NCI-H1930 (cell line): ENCODE measurements at regions not wholly inside any gene's neighbourhood (a gene's known extent, or its start where the extent isn't known, plus 50 kb on each side); places are given as distances from the start of the nearest gene placed in this dataset.

Experiments used
- DNase-seq, 2 experiments: peaks; one replicate each; lab custom pipeline; 2025; lab: John Stamatoyannopoulos, UW

DNA sequence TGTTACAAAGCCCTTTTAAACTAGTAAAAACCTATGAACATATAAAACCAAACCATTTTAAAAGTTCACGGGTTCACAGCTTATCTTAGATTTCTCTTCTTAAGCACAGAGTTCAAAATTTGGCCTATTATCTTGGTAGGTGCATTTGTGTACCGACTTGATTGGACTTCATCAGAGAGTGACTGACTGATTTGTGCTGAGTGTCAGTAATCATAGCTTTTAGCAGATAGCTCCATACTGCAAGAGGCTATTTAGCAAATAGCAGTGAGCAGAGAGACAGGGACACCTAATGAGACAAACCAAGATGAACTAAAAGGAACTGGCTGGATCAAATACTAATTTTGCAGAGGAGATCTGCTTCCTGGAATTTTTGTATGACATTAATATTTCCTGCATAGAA lies 274.5 kb downstream of the PRR16 start:
- no peak for DNase-seq

DNA sequence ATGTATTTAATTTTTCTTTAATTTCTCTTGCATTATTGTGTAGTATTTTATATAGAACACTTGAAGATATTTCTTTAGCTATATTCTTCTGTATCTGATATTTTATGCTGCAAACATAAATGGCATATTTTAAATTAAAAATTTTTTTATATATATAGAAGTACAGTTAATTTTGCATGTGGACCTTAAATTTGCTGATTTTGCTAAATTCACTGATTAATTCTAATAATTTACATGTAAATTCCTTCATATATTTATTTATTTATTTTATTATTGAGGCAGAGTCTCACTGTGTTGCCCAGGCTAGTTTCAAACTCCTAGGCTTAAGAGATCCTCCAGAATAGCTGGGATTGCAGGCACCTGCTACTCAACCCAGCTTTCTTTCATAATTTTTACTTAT lies 276.9 kb downstream of the PRR16 start:
- no peak for DNase-seq

DNA sequence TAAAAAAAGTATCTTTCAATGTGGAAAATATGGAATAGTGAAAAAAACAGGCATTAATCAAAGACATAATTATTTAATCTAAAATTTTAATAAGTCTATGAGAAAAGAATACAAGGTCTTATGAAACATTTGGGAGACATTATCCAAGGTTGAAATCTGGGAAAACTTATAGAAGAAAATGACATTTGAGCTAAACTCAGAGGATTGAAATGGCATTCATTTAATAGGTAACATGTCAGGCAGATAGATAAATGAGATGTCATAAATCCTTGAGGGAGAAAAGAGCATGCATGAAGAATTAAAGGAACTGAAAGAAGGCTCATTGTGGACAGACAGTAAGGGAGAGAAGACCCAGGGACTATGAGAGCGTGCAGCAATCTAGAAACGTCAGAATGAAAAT lies 284.4 kb downstream of the PRR16 start:
- no peak for DNase-seq

DNA sequence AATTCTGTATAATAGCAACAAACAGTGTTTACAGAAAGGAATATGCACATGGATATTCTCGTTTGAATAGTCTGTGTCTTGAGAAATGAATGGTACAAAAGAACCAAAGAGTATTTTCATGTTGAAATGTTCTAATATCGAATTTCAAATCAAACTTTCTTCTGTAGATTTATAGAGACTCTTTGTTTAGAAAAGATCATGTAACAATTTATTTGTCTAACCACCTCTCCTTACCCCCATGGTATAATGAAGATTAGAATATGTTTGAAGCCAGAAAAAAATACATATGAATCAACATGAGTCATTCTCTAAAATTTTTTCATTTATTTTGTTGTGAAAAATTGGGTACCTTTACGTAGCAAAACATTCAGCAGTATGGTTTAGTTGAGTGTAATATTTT lies 285.6 kb downstream of the PRR16 start:
- DNase-seq = no peak

DNA sequence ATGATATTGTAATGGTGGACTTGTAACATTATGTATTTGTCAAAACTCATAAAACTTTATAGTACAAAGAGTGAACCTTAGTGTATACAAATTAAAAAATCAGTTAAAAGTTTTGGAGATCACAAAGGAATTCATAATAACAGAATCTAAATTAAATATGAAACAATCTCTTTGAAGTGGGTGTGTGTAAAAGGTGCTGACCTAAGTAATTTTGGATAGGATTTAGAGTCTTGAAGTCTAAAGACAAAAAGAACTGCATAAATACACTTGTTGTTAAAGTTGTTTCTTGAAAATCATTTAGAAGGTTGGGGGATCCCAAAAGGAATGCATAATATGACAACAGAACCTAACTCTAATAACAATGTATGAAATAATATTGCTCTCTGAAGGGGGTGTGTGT lies 295.5 kb downstream of the PRR16 start:
- no peak for DNase-seq

DNA sequence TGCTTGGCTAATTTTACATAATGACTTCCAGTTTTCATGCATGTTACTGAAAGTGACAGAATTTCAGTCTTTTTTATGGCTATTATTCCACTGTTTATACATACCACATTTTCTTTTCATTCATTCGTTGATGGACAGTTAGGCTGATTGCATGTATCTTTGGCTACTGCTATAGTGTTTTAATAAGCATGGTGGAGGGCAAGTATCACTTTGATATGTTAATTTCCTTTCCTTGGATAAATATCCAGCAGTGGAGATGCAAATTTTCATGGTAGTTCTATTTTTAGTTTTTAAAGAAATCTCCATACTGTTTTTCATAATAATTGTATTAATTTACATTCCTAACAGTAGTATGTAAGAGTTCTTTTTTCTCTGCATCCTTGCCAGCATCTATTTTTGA lies 297.9 kb downstream of the PRR16 start:
- no peak for DNase-seq

DNA sequence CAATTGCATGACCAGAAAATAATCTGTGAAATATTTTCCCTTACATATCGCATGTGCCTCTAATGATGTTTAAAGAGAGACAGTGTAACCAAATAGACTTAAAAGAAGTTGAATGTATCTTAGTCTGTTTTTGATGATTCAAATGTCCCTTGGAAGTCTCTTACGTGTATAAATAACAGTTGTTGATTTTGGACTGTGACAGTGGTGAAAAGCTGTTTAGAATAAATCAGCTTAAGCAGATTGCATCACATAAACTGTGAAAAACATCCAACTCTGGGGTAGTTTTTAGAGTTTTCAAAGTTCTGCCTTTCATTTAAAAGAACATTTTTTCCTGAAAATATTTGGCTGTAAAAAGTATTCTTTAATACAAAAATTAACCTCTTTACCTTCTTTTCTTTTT lies 301.1 kb downstream of the PRR16 start:
- no peak for DNase-seq

DNA sequence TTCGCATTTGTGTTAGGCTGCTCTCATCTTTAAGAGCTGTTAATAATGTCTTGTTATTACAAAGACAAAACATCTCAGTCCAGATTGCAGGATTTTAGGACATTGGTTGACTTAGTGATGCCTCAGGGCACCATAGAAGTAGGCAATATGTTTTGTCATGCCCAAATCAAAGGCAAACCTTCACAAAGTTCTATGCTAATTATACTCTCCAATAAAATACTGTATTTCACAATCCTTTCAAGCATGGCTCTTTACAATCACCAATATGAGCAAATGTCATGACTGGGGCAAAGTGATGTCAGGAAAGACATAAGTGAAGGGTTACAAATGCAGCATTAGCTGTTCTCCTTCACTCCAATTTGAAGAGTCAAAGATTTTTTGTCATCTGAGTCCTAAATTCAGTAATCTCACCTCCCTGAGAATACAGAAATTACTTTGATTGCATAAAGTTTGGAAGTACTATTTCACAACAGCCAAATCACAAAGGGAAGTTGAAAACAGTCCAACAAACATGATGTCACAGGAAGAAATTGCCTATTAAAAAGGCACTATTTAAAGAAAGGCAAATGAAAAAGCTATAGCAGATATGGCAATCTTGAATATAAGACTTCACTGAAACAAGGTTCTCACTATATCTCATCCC lies 303.2 kb downstream of the PRR16 start:
- DNase-seq = no peak

DNA sequence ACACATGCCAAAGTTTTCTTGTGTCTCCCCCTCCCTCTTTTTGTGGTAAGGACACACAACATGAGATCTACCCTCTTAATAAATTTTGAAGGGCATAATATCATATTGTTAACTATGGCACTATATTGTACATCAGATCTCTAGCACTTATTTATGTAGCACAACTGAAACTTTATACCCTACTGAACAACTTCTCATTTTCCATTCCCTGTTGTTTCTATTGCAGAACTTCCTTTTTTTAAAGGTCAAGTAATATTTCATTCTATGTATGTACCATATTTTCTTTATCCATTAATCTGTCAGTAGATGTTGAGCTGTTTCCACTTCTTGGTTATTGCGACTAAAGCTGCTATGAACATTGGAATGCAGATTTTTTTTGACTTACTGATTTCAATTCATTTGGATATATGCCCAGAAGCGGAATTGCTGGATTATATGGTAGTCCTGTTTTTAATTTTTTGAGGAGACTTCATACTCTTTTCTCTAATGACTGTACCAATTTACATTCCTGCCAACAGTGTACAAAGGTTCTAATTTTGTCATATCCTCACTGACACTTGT lies 305.3 kb downstream of the PRR16 start:
- no peak for DNase-seq

DNA sequence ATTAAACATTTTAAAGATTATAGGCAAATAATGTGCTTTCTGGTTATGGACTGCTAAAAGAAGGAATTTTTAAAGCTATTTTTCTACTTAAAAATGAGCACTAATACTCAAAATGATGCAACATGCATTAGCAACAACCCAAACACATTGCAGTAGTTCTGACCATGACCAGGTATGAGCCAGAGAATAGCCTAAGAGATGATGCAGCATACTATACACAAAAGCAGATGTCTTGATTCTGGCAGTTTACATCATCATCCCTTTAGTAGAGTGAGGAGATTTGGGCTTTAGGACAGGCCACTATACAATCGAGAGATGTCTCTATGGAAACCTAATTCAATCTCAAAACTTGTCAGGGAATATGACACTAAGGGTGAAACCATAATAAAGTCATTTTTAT lies 307.1 kb downstream of the PRR16 start:
- DNase-seq = no peak

DNA sequence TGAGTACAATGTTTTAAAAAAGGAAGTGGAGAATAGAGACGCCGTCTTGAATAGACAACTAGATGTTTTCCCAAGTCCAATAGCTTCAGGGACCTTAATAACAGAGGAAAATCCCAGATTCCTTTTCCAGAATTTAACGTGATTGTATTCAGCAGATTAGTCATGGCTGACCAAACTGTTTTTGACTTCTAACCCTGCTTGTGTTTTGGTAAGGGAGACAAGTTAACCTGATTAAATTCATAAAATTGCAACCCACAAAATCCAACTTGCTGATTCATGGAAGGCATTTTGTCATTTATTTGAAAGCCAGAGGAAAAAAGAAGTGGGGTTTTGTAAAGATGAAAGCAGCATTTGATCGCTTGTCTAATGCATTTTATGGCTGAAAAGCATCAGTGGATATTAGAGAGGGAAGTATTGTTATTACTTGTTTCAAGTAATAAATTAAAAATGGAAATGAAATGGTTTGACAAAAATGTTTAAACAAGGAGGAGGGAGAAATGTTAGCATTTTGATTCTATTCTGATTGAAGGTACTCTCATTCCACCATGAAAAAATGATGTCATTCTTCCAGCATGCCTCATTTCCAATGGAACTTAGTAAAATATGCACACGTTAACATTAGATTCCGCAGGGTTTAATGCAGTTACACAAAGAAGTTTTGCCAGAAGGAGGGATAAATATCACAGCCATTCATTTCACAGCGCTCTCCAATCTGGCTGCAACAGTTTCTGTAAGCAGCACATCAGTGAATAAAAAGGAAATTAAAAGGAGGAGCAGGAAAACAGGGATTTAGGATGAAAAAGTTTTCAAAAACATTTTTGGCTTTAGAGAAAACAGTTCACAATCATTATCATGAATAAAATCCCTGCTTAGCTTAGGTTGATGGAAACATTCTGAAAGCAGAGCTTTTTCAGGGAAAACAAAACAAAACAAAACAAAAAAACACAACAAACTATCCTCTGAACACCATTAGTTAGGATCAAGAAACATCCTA lies 314.7 kb downstream of the PRR16 start:
- no peak for DNase-seq

DNA sequence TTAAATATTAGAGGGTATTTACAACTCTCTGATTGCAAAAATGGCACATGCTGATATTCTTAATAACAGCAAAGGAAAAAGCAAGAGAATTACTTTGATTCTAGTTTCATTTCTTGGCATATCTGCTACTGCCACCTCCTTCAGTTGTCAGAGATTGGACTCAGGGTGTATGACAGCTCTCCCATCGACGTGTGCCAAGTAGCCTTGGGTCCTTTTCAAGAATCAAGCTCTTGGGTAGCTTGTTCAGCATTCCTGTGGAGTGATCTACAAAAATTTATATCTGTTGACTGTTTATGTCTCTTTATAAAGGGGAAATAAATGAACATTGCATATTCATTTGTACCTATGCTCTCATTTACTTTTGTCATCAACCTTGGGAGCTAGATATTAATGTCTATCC lies 315.6 kb downstream of the PRR16 start:
- no peak for DNase-seq

DNA sequence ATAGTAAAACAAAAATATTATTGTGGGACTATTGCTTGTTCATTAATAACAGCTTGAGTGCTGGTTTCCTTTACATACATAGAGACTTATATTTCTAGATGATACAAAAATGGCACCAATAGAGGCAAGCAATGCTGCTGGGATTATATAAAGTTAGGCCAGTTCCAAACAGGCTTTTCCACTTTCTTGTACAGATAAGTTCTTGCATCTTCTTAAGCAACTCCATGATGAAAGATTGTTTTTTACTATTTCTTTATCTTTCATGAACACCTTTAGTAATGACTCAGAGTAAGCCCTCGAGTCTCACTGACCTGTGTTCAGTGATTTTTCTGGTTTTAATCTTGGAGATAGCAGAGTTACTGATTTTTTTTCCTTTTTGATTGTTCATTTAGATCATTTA lies 324.4 kb downstream of the PRR16 start:
- DNase-seq = no peak

DNA sequence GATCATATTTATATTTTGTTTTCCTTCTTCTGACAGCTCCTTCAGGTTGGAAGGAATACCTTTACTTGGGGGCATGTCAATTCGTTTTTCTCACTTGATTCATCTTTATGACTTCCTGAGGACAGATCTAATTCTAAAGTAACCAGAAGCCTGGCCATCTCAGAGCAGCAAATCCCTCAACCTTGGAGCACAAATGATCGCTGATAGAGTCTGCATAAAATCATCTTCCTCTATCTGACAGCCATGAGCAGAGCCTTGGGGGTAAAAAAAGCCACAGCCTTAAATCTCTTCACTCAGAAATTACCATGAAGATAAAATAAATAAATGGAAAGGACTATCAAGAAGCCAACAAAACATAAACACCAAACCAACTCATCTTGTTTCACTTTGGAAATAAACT lies 325.8 kb downstream of the PRR16 start:
- no peak for DNase-seq

DNA sequence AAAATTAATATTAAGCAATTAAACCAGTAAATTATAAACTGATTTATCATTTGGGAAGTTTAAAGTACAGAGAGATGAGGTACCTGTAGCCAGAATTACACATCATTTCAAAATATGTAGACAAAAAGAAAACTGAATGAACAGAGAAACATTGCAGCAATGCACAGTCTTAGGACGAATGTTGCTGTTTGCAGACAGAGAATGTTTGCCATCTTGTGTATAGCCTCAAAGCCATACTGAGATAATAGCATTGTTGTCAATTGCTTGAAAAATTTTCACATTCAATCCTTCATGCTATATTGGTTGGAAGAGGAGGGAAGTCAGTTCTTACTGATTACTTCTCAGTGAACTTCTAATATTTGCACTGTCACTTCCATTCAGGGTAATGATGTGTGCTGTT lies 326.2 kb downstream of the PRR16 start:
- DNase-seq = no peak

DNA sequence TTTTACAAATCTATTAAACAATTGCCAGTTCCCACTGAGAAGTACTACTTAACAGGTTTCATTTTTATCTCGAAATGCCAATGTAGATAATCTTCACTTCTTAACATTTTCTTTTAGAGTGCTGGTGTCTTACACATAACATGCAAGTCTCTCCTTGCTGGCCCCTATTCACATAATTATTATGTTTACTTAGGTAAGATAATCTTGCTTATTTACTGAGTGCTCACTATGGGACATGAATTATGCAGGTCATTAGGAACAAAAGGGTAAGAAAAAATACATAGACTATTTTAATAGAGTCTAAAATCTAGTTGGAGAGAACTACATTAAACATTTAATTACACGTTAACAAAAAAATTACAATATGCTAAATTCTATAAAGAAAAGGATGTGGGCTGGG lies 328.4 kb downstream of the PRR16 start:
- no peak for DNase-seq

DNA sequence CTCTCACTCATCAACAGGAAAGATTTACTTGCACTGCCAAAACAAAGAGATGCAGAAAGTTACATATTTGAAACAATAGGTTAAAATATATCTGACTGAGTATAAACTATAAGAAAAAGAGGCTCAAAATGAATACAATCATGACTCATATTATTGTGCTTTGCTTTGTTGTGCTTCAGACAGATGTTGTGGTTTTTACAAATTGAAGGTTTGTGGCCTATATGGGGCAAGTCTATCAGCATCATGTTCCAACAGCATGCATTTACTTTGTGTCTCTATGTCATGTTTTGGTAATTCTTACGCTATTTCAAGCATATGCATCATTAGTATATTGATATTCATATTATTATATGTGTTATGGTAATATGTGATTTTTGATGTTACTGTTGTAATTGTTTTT lies 330.0 kb downstream of the PRR16 start:
- no peak for DNase-seq

DNA sequence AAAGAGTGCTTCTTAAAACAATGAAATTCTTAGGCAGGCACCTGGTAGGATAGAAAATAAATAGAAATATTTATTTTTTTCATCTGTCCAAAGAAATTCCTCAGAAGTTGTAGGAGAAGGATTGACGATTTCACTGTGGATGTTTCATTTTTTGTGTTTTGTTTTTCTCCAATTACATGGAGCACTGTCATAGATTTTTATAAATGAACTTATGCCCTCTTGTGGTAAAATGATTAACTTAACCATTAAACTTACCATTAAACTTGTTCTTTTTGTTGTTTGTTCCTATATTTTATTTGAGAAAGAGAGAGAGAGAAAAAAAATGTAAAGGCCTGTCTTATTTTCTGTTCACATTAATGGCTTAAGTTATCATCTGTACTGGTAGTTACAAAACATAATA lies 339.2 kb downstream of the PRR16 start:
- no peak for DNase-seq

DNA sequence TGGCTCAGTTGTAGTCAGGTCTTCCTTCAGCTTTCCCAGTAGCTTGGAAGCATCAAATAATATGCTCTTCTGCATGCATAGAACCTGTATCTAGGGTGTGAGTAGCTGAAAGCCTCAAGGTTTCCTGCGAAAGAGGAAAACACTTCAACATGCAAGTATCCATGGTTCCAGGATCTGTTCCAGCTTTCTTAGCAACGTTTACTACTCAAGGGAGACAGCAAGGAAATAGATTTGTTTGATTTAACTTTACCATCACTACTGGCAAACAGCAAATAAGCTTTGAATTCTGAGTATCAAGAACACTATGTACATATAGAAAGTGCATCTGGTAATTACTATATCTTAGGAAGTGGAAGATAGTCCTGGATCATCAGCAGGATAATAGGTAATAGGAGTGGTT lies 341.0 kb downstream of the PRR16 start:
- DNase-seq = no peak

DNA sequence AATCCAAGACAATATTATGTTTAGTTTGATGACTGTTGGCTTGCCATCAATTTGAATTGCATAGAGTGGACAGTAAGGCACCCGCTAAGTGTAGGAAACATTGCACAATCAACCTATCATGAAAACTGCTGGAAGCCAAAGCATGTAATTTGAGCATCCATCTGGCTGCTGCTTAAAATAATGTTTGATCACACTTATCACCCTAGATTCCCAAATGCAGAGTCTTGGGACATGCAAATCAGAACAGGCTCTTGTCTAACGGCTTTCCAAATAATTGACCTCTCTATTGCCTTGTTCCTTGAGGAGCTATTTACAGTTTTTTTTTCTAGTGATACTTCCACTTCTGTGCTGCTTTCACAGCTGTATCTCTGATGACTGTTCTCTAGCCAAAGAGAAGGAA lies 342.1 kb downstream of the PRR16 start:
- no peak for DNase-seq

DNA sequence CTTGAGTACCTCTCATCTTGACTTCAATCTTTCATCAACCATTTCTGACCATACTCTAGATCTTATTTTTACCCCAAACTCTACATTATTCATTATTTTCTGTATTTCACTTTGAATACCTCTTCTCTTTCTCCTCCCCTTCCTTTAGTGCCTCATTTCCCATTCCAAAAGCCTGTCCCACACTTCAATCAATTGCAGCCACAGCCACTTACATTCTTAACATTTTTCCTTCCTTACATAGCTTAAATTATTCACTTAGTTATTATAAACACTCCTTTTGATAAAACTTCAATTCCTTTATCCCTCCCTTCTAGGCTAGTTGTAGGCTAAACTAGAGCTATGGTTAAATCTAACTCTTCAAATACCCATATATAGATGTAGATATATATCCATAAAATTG lies 344.0 kb downstream of the PRR16 start:
- no peak for DNase-seq

DNA sequence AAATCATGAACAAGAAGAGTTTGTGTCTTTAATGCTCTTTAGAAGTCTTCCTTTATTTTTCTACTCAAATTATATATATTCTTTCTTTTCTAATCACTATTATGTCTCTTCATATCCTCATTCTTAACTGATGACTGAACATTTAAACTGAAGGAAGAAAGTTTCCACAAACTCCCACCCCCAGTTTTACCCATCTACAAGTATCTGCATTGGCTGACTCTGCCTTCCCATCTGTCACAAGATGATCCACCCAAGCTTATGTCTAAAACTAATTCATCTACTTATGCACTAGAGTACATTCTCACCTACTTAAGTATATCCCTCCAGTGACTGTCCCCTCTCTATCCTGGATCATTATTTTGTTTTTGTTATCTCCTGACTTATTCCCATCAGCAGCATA lies 344.5 kb downstream of the PRR16 start:
- DNase-seq = no peak

DNA sequence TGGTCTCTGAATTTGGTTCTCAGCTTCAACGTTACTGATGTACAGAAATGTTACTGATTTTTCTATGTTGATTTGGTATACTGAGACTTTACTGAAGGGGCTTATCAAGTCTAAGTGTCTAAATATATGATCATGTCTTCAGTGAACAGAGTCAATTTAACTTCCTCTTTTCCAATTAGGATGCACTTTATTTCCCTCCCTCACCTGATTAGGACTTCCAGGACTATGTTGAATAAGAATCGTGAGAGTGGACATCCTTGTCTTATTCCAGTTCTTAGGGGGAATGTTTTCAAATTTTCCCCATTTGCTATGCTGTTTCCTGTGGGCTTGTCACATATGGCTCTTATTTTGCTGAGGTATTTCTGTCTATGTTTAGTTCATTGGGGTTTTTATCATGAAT lies 349.5 kb downstream of the PRR16 start:
- DNase-seq = no peak
